Activated CD4-positive, alpha-beta T cell treated with anti-CD3 and anti-CD28 coated beads, Interleukin-2, amount 50 U/mL, for 48 hours (primary cell): ENCODE measurements at regions not wholly inside any gene's neighbourhood (a gene's known extent, or its start where the extent isn't known, plus 50 kb on each side); places are given as distances from the start of the nearest gene placed in this dataset.
A peak's percentile ranks its signal among the peaks of the same experiment; 100 is the strongest.
"Not testable (repeated sequence)": the region's sequence is repeated elsewhere in the genome, so short reads cannot be mapped to it uniquely, and the experiment has no call there.

ENCODE experiments used
- DNase-seq, 2 experiments: peaks; one replicate each; pipeline ENCODE4 v3.0.0-alpha.2; 2020

- no peak for DNase-seq
Measured at GRCh38 chr4:57199267-57199666, 89.1 kb upstream of the IGFBP7 start.

DNA sequence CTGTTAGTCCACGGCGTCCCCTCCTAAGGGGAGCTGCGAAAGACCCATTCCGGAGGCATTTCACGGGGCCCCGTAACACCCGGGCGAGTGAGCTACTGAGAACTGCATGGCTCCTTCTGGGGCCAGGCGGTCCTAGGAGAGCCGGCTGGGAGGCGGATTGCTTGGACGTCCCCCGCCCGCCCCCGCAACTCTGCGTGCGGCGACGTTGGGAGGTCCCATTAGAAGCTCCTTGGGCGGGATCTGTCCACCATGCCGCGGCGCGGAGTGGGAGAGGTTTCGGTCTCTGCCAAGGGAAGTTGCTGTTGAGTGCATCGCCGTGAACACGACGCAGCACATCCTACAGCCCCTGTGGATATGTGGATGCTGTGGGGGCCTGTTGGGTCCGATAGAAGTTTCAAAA, 85.4 kb upstream of the IGFBP7 start:
- no peak for DNase-seq

DNA sequence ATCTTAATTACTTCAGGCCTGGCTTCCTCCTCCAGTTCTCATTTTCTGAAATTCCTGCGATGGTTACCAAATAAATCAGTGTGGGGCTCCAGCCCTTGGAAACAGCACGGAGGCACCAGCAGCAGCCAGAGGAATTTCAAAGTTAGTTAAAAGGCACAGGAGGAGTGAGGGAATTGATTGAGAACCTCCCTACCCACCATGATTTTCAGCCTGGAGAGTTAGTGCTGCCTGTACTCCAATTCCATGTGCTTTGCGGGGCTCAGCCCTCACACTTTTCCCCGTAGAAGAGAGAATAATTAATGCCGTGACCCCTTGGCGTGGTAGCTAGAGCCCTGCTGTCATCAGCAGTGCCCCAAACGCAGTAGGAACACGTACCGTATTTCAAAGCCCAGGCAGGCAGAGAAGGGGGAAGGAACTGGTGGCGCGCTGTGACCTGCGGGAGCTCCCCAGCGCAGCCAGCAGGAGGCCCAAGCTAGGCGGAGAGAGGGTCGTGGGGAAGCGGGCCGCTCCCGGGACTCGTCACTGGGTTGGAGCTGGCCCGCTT, 84.0 kb upstream of the IGFBP7 start:
- DNase-seq: no peak

GRCh38 chr4:57193209-57193810, 83.1 kb upstream of the IGFBP7 start:
- no peak for DNase-seq

- no peak for DNase-seq
Measured at GRCh38 chr4:57191523-57192034, 81.4 kb upstream of the IGFBP7 start.

- DNase-seq: peak; percentile 41 to 43
Measured at GRCh38 chr4:57190601-57191481, 80.7 kb upstream of the IGFBP7 start.

- no peak for DNase-seq
Measured at GRCh38 chr4:57187246-57187645, 77.1 kb upstream of the IGFBP7 start.

DNA sequence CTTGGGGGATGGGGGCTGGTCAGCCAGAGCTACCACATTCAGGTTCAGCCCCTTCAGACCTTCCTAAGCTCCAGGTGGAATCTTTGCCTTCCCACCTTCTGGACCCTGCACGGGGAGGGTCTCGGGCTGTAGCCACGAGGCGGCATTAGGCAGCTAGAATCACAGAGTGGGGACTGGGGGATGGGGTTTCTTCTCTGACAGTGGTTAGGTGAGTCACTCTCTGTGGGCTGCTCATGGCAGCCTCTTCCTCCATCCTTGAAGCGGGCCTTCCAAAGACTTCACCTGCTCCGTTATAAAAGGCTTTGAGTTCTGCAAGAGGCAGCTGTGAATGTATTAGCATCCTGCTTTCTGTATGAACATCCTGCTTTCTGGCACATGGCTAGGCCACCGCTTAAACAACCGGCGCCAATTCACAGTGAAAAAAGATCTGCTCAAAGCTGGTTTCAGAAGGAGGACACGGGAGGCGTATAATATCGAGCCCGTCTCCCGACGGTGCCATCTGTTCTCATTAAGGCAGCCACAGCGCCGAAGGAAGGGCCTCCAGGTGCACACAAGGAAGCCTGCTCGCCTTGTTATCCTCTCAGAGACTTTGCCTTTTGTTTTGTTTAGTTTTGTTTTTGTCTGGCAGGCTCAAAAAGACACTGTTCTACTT, 74.3 kb upstream of the IGFBP7 start:
- DNase-seq: no peak

- no peak for DNase-seq
Measured at GRCh38 chr4:57182132-57182874, 72.1 kb upstream of the IGFBP7 start.

DNA sequence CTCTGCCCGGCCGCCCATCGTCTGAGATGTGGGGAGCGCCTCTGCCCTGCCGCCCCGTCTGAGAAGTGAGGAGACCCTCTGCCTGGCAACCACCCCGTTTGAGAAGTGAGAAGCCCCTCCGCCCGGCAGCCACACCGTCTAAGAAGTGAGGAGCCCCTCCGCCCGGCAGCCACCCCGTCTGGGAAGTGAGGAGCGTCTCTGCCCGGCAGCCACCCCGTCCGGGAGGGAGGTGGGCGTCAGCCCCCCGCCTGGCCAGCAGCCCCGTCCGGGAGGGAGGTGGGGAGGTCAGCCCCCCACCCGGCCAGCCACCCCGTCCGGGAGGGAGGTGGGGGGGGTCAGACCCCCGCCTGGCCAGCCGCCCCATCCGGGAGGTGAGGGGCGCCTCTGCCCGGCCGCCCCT, 63.0 kb upstream of the IGFBP7 start:
- not testable (repeated sequence) for DNase-seq

DNA sequence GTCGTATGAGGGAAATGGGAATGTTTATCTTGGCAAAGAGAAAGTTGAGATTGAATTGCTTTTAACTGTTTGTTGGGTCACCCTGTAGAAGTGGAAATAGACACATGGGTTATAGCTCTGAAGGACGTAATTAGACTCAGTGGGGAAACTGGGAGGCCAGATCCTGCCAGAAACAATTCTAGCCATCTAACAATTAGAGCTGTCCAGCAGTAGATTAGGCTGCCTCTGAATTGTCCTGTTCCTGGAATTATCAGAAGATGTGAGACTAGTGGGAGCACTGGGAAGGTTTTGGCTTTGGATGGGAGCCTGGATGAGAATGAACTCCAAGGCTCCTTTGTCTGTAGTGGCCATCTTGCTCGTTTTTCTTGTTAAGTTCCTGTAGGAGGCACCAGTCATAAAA, 61.9 kb upstream of the IGFBP7 start:
- no peak for DNase-seq

- no peak for DNase-seq
Measured at GRCh38 chr4:57168982-57169381, 58.8 kb upstream of the IGFBP7 start.

- peak; percentile 76 to 78 for DNase-seq
Measured at GRCh38 chr4:57163530-57164459, 53.6 kb upstream of the IGFBP7 start.

DNA sequence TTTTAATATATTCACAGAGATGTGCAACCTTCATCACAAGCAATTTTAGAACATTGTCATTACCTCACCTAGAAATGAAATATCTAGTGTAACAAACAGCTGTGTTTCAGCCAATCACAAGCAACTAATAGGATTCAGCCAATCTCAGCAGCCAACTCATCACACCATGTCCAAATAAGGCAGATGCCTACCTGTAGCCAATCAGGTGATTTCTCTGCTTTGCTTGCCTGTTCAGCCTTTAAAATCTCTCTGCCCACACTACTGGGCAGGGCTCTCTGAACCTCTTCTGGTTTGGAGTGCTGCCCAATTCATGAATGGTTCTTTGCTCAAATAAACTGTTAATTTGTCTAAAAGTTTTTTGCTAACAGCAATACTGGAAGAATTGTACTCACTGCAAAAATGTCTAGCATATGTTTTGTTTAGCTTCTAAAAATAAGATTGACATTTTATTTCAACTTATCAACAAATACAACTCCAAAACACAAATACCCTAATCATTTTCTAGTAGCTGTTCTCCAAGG, 52.4 kb upstream of the IGFBP7 start:
- no peak for DNase-seq
